CD4-positive, alpha-beta T cell treated with Interleukin-1 beta for 1 hour (primary cell): ENCODE measurements at regions not wholly inside any gene's neighbourhood (a gene's known extent, or its start where the extent isn't known, plus 50 kb on each side); places are given as distances from the start of the nearest gene placed in this dataset.
A peak's percentile ranks its signal among the peaks of the same experiment; 100 is the strongest.
"Not testable (repeated sequence)": the region's sequence is repeated elsewhere in the genome, so short reads cannot be mapped to it uniquely, and the experiment has no call there.

ENCODE experiments used
- DNase-seq, 2 donors: peaks; one replicate each; pipeline ENCODE4 v3.0.0-alpha.2; 2020 to 2022

GRCh38 chr15:93340406-93340805 lies 251.4 kb upstream of the RGMA start:
- DNase-seq: no peak

GRCh38 chr15:93333796-93334195 lies 244.8 kb upstream of the RGMA start:
- DNase-seq: peak in 1 of 2 donors; percentile 5

- DNase-seq: not testable (repeated sequence)
Measured at GRCh38 chr15:93333126-93333525, 244.1 kb upstream of the RGMA start.

GRCh38 chr15:93332168-93332553 lies 243.2 kb upstream of the RGMA start:
- DNase-seq: no peak

- no peak for DNase-seq
Measured at GRCh38 chr15:93331545-93332167, 242.6 kb upstream of the RGMA start.

- DNase-seq: no peak
Measured at GRCh38 chr15:93330912-93331544, 242.0 kb upstream of the RGMA start.

- no peak for DNase-seq
Measured at GRCh38 chr15:93327364-93327763, 238.4 kb upstream of the RGMA start.

GRCh38 chr15:93324186-93324975 lies 235.4 kb upstream of the RGMA start:
- no peak for DNase-seq

- no peak for DNase-seq
Measured at GRCh38 chr15:93321881-93322282, 232.9 kb upstream of the RGMA start.

GRCh38 chr15:93319121-93319814 lies 230.3 kb upstream of the RGMA start:
- no peak for DNase-seq

GRCh38 chr15:93317772-93318171 lies 228.8 kb upstream of the RGMA start:
- no peak for DNase-seq

GRCh38 chr15:93314245-93314644 lies 225.2 kb upstream of the RGMA start:
- no peak for DNase-seq

- DNase-seq: no peak
Measured at GRCh38 chr15:93312891-93313486, 224.0 kb upstream of the RGMA start.

- DNase-seq: no peak
Measured at GRCh38 chr15:93311620-93312019, 222.6 kb upstream of the RGMA start.

- DNase-seq: no peak
Measured at GRCh38 chr15:93308026-93308690, 219.1 kb upstream of the RGMA start.

GRCh38 chr15:93307513-93307912 lies 218.5 kb upstream of the RGMA start:
- no peak for DNase-seq

GRCh38 chr15:93305306-93305705 lies 216.3 kb upstream of the RGMA start:
- DNase-seq: no peak

GRCh38 chr15:93302080-93302765 lies 213.2 kb upstream of the RGMA start:
- no peak for DNase-seq

- DNase-seq: no peak
Measured at GRCh38 chr15:93300796-93301195, 211.8 kb upstream of the RGMA start.

- DNase-seq: no peak
Measured at GRCh38 chr15:93299675-93300074, 210.7 kb upstream of the RGMA start.

- DNase-seq: no peak
Measured at GRCh38 chr15:93298901-93299300, 209.9 kb upstream of the RGMA start.
